CD14-positive monocyte (primary cell): ENCODE measurements at regions not wholly inside any gene's neighbourhood (a gene's known extent, or its start where the extent isn't known, plus 50 kb on each side); places are given as distances from the start of the nearest gene placed in this dataset.

Experiments used
- DNase-seq, 3 donors: peaks; one replicate each; pipeline ENCODE4 v3.0.0-alpha.2; 2011 to 2022
- H2AFZ ChIP-seq: 2 replicates; pipeline ENCODE4 v1.6.0; 2012; ENCODE audit warnings: mild to moderate bottlenecking, low read depth, low read length, inconsistent platforms; ENCODE audit not compliant: insufficient read depth, poor library complexity, severe bottlenecking
- H3K27ac ChIP-seq, 2 donors: 1 replicate in 1 of 2; 2 replicates in 1 of 2; pipeline ENCODE4 v1.5.1; 2012 to 2013; ENCODE audit warnings: low read length in 2 of 2, control low read depth in 1 of 2, inconsistent platforms in 1 of 2, low read depth in 1 of 2, mild to moderate bottlenecking in 1 of 2
- H3K27me3 ChIP-seq, 2 donors: one replicate each; pipeline versions ENCODE4 v1.6.0 to v1.6.1; 2011 to 2013; ENCODE audit warnings: low read length in 2 of 2; ENCODE audit not compliant: control insufficient read depth in 2 of 2, insufficient read depth in 2 of 2
- H3K36me3 ChIP-seq, 2 donors: replicated peaks in 1 of 2; 1 replicate in 1 of 2; 2 replicates in 1 of 2; pipeline versions ENCODE4 v1.5.1 to v1.6.1; 2012 to 2013; ENCODE audit warnings: low read length in 2 of 2, control low read depth in 1 of 2, inconsistent platforms in 1 of 2, mild to moderate bottlenecking in 1 of 2; ENCODE audit not compliant: insufficient read depth in 2 of 2, control insufficient read depth in 1 of 2
- H3K4me1 ChIP-seq, 2 donors: 1 replicate in 1 of 2; 2 replicates in 1 of 2; pipeline versions ENCODE4 v1.5.1 to v1.6.1; 2012 to 2013; ENCODE audit warnings: low read length in 2 of 2, control low read depth in 1 of 2, inconsistent platforms in 1 of 2, mild to moderate bottlenecking in 1 of 2, moderate library complexity in 1 of 2; ENCODE audit not compliant: insufficient read depth in 2 of 2, control insufficient read depth in 1 of 2
- H3K4me2 ChIP-seq: replicated peaks from 2 replicates; pipeline ENCODE3; 2012; ENCODE audit warnings: low read length, moderate library complexity, mild to moderate bottlenecking; ENCODE audit not compliant: poor library complexity, severe bottlenecking; ENCODE audit errors: extremely low read depth
- H3K4me3 ChIP-seq, 3 experiments: fragments of 200-600 bp in 1 of 3; sonication (generic) in 1 of 3; replicated peaks in 1 of 3; 1 replicate in 2 of 3; 2 replicates in 1 of 3; pipeline ENCODE4 v1.5.1; 2011 to 2013; ENCODE audit warnings: low read length in 3 of 3, mild to moderate bottlenecking in 3 of 3, control low read depth in 2 of 3, low read depth in 2 of 3, inconsistent platforms in 1 of 3, moderate library complexity in 1 of 3
- H3K79me2 ChIP-seq: 2 replicates; pipeline ENCODE4 v1.6.0; 2012; ENCODE audit warnings: mild to moderate bottlenecking, control low read depth, inconsistent platforms, low read length, moderate library complexity; ENCODE audit not compliant: insufficient read depth
- H3K9ac ChIP-seq: 2 replicates; pipeline ENCODE4 v1.6.0; 2017; ENCODE audit warnings: low read length, mild to moderate bottlenecking; ENCODE audit not compliant: insufficient read depth, poor library complexity, severe bottlenecking
- H3K9me3 ChIP-seq, 2 donors: replicated peaks in 1 of 2; 1 replicate in 1 of 2; 2 replicates in 1 of 2; pipeline versions ENCODE4 v1.5.1 to v1.6.1; 2012 to 2013; ENCODE audit warnings: low read length in 2 of 2, control low read depth in 1 of 2; ENCODE audit not compliant: control insufficient read depth in 1 of 2, insufficient read depth in 1 of 2
- H4K20me1 ChIP-seq: 2 replicates; pipeline ENCODE4 v1.6.0; 2012; ENCODE audit warnings: mild to moderate bottlenecking, low read length, control low read depth, moderate library complexity; ENCODE audit not compliant: insufficient read depth
- H3K27ac Mint-ChIP-seq, 7 donors: one replicate each; pipeline ENCODE4 v1.8.0; 2020; ENCODE audit warnings: mild to moderate bottlenecking in 7 of 7, mixed read lengths in 7 of 7, moderate library complexity in 6 of 7, inconsistent platforms in 2 of 7
- H3K27me3 Mint-ChIP-seq, 3 donors: one replicate each; pipeline ENCODE4 v1.8.0; 2021 to 2022; ENCODE audit warnings: low read depth in 3 of 3, mild to moderate bottlenecking in 3 of 3, mixed read lengths in 3 of 3, moderate library complexity in 3 of 3, inconsistent platforms in 1 of 3
- H3K36me3 Mint-ChIP-seq, 2 donors: one replicate each; pipeline ENCODE4 v1.8.0; 2020; ENCODE audit warnings: mixed read lengths in 2 of 2, inconsistent platforms in 1 of 2, mild to moderate bottlenecking in 1 of 2
- H3K4me1 Mint-ChIP-seq: one replicate; pipeline ENCODE4 v1.8.0; 2020; ENCODE audit warnings: mild to moderate bottlenecking, mixed read lengths
- H3K4me3 Mint-ChIP-seq, 2 donors: one replicate each; pipeline ENCODE4 v1.8.0; 2020; ENCODE audit warnings: mild to moderate bottlenecking in 2 of 2, mixed read lengths in 2 of 2, moderate library complexity in 1 of 2
- H3K9me3 Mint-ChIP-seq, 7 donors: one replicate each; pipeline ENCODE4 v1.8.0; 2020 to 2022; ENCODE audit warnings: mixed read lengths in 7 of 7, mild to moderate bottlenecking in 6 of 7, moderate library complexity in 6 of 7, inconsistent platforms in 2 of 7
- CTCF ChIP-seq: fragments of 200-600 bp; IDR thresholded peaks from one replicate; pipeline ENCODE4 v1.8.0; 2022; ENCODE audit warnings: antibody characterized with exemption, mild to moderate bottlenecking
- WGBS: methylation state at CpG from one replicate; pipeline ENCODE4 v1.1.5; 2013; ENCODE audit warnings: missing lambda C conversion rate; ENCODE audit not compliant: insufficient coverage; 5-methylcytosine and 5-hydroxymethylcytosine counted together
- intact Hi-C, 2 donors: fragments of 100-400 bp; cut with micrococcal nuclease; formaldehyde crosslinking; loops; one replicate each; pipeline versions ENCODE4 v1.15.0 to v1.15.1; 2023

DNA sequence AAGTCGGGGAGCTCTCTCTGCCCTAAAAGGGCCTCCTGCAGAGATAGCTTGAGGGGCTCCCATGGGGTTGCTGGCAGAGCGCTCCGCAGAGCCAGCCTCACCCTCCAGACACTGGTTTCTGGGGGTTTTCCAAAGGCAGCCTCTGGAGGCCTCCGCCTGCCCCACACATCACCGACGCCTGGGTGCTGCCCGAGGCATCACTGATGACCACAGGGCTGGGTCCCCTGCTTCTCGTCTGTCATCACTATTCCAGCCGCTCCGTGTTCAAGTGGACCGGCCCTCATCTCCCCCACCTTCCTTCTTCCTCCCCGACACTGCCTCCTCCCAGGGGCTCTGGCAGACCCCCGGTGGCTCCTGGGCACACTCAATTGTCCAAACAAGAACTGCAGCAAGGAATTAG lies 64.1 kb upstream of the IRX4 start:
- no peak for DNase-seq
- Histone ChIP-seq H3K9ac (no peak overlapping the region), H3K27me3 (no peaks in the 10 kb centered on the region), H3K9me3 (no peaks in the 10 kb centered on the region), H3K27ac (no peak overlapping the region), H3K4me3 (no peak overlapping the region), H3K4me2 (no peak overlapping the region), H4K20me1 (no peaks in the 10 kb centered on the region), H3K36me3 (no peaks in the 10 kb centered on the region), H2AFZ (no peak overlapping the region), H3K79me2 (no peaks in the 10 kb centered on the region), H3K4me1 (no peaks in the 10 kb centered on the region)
- Mint-ChIP-seq H3K27me3 (peaks cover 5 to 15% (median 11%) of the 10 kb centered on the region in 3 donors), H3K9me3 (peaks cover 0 to 3% (median 1%) of the 10 kb centered on the region in 7 donors), H3K27ac (no peak overlapping the region), H3K4me3 (no peak overlapping the region), H3K36me3 (no peaks in the 10 kb centered on the region), H3K4me1 (no peaks in the 10 kb centered on the region)
- 69% methylated on average over 11 of the region's 13 CpGs for WGBS
- intact Hi-C loops: no loop called here
- TF ChIP-seq CTCF: no peak

- H3K4me1 Mint-ChIP-seq: no peaks in the 10 kb centered on the region
These were observed 63.5 kb upstream of the IRX4 start for GRCh38 chr5:1946122-1946677.

More at GRCh38 chr5:1946122-1946677, 63.5 kb upstream of the IRX4 start:
- Histone ChIP-seq H3K36me3 (no peaks in the 10 kb centered on the region), H3K4me3 (no peak overlapping the region), H2AFZ (no peak overlapping the region), H3K27ac (no peak overlapping the region), H3K27me3 (no peaks in the 10 kb centered on the region), H3K4me1 (no peaks in the 10 kb centered on the region), H4K20me1 (no peaks in the 10 kb centered on the region), H3K4me2 (no peak overlapping the region), H3K79me2 (no peaks in the 10 kb centered on the region), H3K9ac (no peak overlapping the region), H3K9me3 (no peaks in the 10 kb centered on the region)
- WGBS: 89% methylated on average over 12 of the region's 17 CpGs
- DNase-seq: no peak
- no peak overlapping the region for H3K27ac Mint-ChIP-seq
- no peaks in the 10 kb centered on the region for H3K36me3 Mint-ChIP-seq
- H3K27me3 Mint-ChIP-seq: peaks cover 5 to 15% (median 7%) of the 10 kb centered on the region in 3 donors
- H3K9me3 Mint-ChIP-seq: peaks cover 0 to 3% (median 0%) of the 10 kb centered on the region in 7 donors
- H3K4me3 Mint-ChIP-seq: no peak overlapping the region
- intact Hi-C loops: no loop called here
- TF ChIP-seq CTCF: no peak
